PC-3 (cell line): ENCODE measurements at regions not wholly inside any gene's neighbourhood (a gene's known extent, or its start where the extent isn't known, plus 50 kb on each side); places are given as distances from the start of the nearest gene placed in this dataset.

Experiments
- ATAC-seq: fragments of 200-7000 bp; cut with Tn5 transposase; 2 replicates; pipeline ENCODE4 v1.9.1; 2020; ENCODE audit warnings: mild to moderate bottlenecking, moderate library complexity
- BruUV-seq: library from RNA; stranded (reverse); fragments of 400-500 nt; replicated peaks from 2 replicates; lab custom pipeline; 2021; lab: Mats Ljungman, UMichigan
- CTCF ChIA-PET: fragments of 300-600 bp; sonication (Branson Sonifier 250); formaldehyde crosslinking; loops from one replicate; lab custom pipeline; 2022; ENCODE audit warnings: antibody characterized with exemption; lab: Charles Lee
- POLR2A ChIA-PET: fragments of 300-600 bp; sonication (Branson Sonifier 250); formaldehyde crosslinking; loops from one replicate; lab custom pipeline; 2022; ENCODE audit warnings: antibody characterized with exemption; ENCODE audit not compliant: unreplicated experiment; lab: Charles Lee
- DNase-seq: peaks from one replicate; pipeline ENCODE4 v3.0.0-alpha.2; 2015
- H2AFZ ChIP-seq: fragments of 300-600 bp; sonication (generic); 2 replicates; pipeline ENCODE4 v1.6.0; 2016; ENCODE audit warnings: antibody characterized with exemption, low read length
- H3F3A ChIP-seq: fragments of 300-600 bp; sonication (generic); one replicate; pipeline ENCODE4 v1.6.0; 2017; ENCODE audit warnings: antibody characterized with exemption, low read length, control low read depth, mild to moderate bottlenecking; ENCODE audit not compliant: unreplicated experiment
- H3K27ac ChIP-seq: fragments of 300-600 bp; sonication (generic); 2 replicates; pipeline ENCODE4 v1.5.1; 2016; ENCODE audit warnings: mild to moderate bottlenecking, low read length
- H3K27me3 ChIP-seq: fragments of 300-600 bp; sonication (generic); 2 replicates; pipeline ENCODE4 v1.6.1; 2016; ENCODE audit warnings: low read length, mixed read lengths
- H3K36me3 ChIP-seq: fragments of 300-600 bp; sonication (generic); 2 replicates; pipeline ENCODE4 v1.6.1; 2016; ENCODE audit warnings: low read depth, mixed run types, low read length, mixed read lengths
- H3K4me1 ChIP-seq: fragments of 300-600 bp; sonication (generic); 2 replicates; pipeline ENCODE4 v1.5.1; 2016; ENCODE audit warnings: low read length; ENCODE audit not compliant: insufficient read depth
- H3K4me2 ChIP-seq: fragments of 300-600 bp; sonication (generic); 2 replicates; pipeline ENCODE4 v1.6.0; 2016; ENCODE audit warnings: low read length
- H3K4me3 ChIP-seq: fragments of 300-600 bp; sonication (generic); 2 replicates; pipeline ENCODE4 v1.5.1; 2016; ENCODE audit warnings: mild to moderate bottlenecking, low read length, mixed read lengths
- H3K79me2 ChIP-seq: fragments of 300-600 bp; sonication (generic); 2 replicates; pipeline ENCODE4 v1.6.1; 2017; ENCODE audit warnings: low read length, mixed read lengths
- H3K9ac ChIP-seq: fragments of 300-600 bp; sonication (generic); 2 replicates; pipeline ENCODE4 v1.6.0; 2016; ENCODE audit warnings: mild to moderate bottlenecking, low read length
- H3K9me2 ChIP-seq: fragments of 300-600 bp; sonication (generic); replicated peaks from 2 replicates; pipeline ENCODE4 v1.6.1; 2016; ENCODE audit warnings: mixed run types, low read length, mixed read lengths
- H3K9me3 ChIP-seq: fragments of 300-600 bp; sonication (generic); 2 replicates; pipeline ENCODE4 v1.6.1; 2016; ENCODE audit warnings: low read length, mixed read lengths
- H4K20me1 ChIP-seq: fragments of 300-600 bp; sonication (generic); 2 replicates; pipeline ENCODE4 v1.6.1; 2016; ENCODE audit warnings: low read length, mixed read lengths
- EZH2 ChIP-seq: fragments of 300-600 bp; sonication (generic); IDR thresholded peaks from one replicate; pipeline ENCODE4 v1.6.1; 2017; ENCODE audit warnings: antibody characterized with exemption, mild to moderate bottlenecking, low read length; ENCODE audit not compliant: unreplicated experiment
- EZH2phosphoT487 ChIP-seq: fragments of 300-600 bp; sonication (generic); IDR thresholded peaks from 2 replicates; pipeline ENCODE4 v1.6.1; 2018; ENCODE audit warnings: mild to moderate bottlenecking, antibody characterized with exemption, low read length, borderline replicate concordance
- intact Hi-C: fragments of 100-400 bp; cut with micrococcal nuclease; formaldehyde crosslinking; loops from 2 replicates; pipeline ENCODE4 v1.9.0; 2023
- TF ChIP-seq, protein P1 (sequence below): fragments of 300-600 bp; sonication (generic); conservative IDR thresholded peaks from 2 replicates; pipeline ENCODE4 v1.5.1; 2017; ENCODE audit warnings: antibody characterized with exemption, low read depth, mild to moderate bottlenecking, low read length

DNA sequence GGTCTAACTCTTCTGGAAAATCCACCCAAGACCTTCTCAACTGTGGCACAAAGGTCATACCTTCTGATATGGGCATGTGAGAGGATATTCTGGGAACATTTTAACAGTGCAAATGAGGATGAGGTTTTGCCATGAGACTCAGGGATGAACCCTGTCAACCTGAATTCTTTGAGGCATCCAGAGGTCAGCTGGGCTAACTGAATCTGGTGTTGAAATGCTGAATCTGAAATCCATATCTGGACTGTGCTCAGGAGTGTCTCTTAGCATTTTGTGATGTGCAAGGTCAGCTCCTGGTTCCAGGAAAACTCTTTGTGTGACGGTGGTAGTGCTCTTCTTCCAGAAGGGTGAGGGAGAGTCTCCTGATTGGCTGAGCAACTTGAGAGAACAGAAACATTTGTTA is 276.0 kb upstream of the SALL1 start:
- Histone ChIP-seq H3K4me1 (no peaks in the 10 kb centered on the region), H3K9me3 (no peaks in the 10 kb centered on the region), H3K27me3 (no peaks in the 10 kb centered on the region), H3K27ac (no peak overlapping the region), H3K79me2 (no peaks in the 10 kb centered on the region), H2AFZ (no peak overlapping the region), H3K36me3 (no peaks in the 10 kb centered on the region), H4K20me1 (no peaks in the 10 kb centered on the region), H3K9me2 (no peaks in the 10 kb centered on the region), H3K4me2 (no peak overlapping the region), H3K9ac (no peak overlapping the region), H3F3A (no peaks in the 10 kb centered on the region), H3K4me3 (no peak overlapping the region)
- ATAC-seq: no peak
- no TSS peak for BruUV-seq
- intact Hi-C loops: no loop called here
- DNase-seq: no peak
- ChIA-PET CTCF (no interaction called here), POLR2A (no interaction called here)
- TF ChIP-seq, protein P1, sequence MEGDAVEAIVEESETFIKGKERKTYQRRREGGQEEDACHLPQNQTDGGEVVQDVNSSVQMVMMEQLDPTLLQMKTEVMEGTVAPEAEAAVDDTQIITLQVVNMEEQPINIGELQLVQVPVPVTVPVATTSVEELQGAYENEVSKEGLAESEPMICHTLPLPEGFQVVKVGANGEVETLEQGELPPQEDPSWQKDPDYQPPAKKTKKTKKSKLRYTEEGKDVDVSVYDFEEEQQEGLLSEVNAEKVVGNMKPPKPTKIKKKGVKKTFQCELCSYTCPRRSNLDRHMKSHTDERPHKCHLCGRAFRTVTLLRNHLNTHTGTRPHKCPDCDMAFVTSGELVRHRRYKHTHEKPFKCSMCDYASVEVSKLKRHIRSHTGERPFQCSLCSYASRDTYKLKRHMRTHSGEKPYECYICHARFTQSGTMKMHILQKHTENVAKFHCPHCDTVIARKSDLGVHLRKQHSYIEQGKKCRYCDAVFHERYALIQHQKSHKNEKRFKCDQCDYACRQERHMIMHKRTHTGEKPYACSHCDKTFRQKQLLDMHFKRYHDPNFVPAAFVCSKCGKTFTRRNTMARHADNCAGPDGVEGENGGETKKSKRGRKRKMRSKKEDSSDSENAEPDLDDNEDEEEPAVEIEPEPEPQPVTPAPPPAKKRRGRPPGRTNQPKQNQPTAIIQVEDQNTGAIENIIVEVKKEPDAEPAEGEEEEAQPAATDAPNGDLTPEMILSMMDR: no peak
- TF ChIP-seq EZH2 (no peak), EZH2phosphoT487 (no peak)

DNA sequence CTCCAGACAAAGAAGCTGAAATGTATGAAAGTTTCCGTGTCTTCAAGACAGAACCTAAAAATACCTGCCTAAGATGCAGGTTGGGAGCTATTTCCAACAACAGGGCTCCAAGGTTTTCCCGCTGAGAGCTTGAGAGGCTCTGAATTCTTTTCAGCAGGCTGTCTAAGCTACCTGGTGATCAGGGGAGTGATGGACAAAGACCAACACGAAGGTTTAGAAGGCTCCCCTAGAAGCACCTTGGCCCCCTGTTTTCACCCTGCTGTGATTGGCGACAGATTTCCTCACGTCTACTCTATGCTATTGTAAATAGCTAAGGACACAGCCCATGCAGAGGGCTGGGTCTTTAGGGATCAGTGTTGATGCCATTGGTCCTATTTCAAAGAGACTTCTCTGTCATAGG is 275.2 kb upstream of the SALL1 start:
- no peak for DNase-seq
- Histone ChIP-seq H3K4me1 (no peaks in the 10 kb centered on the region), H3K79me2 (no peaks in the 10 kb centered on the region), H3K36me3 (no peaks in the 10 kb centered on the region), H3K4me2 (no peak overlapping the region), H3K4me3 (no peak overlapping the region), H3K27me3 (no peaks in the 10 kb centered on the region), H4K20me1 (no peaks in the 10 kb centered on the region), H3F3A (no peaks in the 10 kb centered on the region), H3K9ac (no peak overlapping the region), H3K9me3 (no peaks in the 10 kb centered on the region), H2AFZ (no peak overlapping the region), H3K27ac (no peak overlapping the region), H3K9me2 (no peaks in the 10 kb centered on the region)
- CTCF ChIA-PET: no interaction called here
- BruUV-seq: no TSS peak
- intact Hi-C loops: no loop called here
- POLR2A ChIA-PET: no interaction called here
- TF ChIP-seq EZH2 (no peak), EZH2phosphoT487 (no peak)
- TF ChIP-seq, protein P1: no peak
- ATAC-seq: no peak

DNA sequence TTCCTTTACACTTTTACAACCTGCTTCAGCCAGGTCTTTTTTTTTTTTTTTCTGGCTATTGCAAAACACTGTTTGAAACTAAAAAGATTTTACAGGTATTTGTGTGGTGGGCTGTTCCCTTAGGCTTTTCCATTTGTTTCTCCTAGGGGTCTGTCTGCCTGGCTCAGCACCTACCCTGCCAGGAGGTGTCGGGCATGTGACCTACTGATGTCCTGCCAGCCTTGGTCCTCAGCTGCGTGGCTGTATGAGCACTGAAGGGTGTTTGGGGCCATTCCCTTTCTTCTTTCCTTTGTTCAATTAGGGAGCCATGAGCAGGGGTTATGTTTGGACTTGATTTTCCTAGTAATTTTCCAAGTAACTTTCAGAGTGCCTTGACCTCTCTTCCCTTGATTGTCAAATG is 269.2 kb upstream of the SALL1 start:
- Histone ChIP-seq H3K79me2 (no peaks in the 10 kb centered on the region), H3K27me3 (no peaks in the 10 kb centered on the region), H3K9me3 (no peaks in the 10 kb centered on the region), H3K4me2 (no peak overlapping the region), H3K4me1 (no peaks in the 10 kb centered on the region), H3K36me3 (no peaks in the 10 kb centered on the region), H3K9me2 (no peaks in the 10 kb centered on the region), H2AFZ (no peak overlapping the region), H3F3A (no peaks in the 10 kb centered on the region), H4K20me1 (no peaks in the 10 kb centered on the region), H3K9ac (no peak overlapping the region), H3K27ac (no peak overlapping the region), H3K4me3 (no peak overlapping the region)
- no TSS peak for BruUV-seq
- ChIA-PET POLR2A (no interaction called here), CTCF (no interaction called here)
- intact Hi-C loops: no loop called here
- no peak for TF ChIP-seq EZH2phosphoT487
- TF ChIP-seq, protein P1: no peak
- no peak for TF ChIP-seq EZH2
- no peak for DNase-seq
- ATAC-seq: no peak
